ENCODE measurements at regions not wholly inside any gene's neighbourhood (a gene's known extent, or its start where the extent isn't known, plus 50 kb on each side); places are given as distances from the start of the nearest gene placed in this dataset.
"Not testable (repeated sequence)": the region's sequence is repeated elsewhere in the genome, so short reads cannot be mapped to it uniquely, and the experiment has no call there.

DNA sequence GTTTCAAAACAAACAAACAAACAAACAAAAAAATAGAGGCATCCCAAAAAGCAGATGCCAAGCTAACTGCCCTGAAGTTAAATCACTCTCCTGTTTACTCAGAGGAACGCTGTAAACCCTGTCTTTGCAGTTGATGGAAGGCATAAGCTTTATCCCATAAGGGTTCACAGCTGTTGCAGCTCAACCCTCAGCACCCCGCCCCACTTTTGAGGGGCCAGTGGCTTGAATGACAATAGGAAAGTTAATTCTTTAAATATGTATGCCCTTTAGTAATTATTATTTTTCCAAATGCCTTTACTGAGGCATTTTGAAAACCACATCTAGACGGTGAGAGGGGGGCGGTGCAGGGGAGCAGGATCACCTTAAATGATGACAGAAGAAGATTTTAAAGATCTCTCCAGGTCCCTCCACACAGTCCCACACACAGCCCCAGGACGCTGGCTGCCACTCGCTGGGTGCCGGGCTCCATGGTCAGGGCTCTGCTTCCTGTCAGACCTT, 272.1 kb downstream of the FAM43A start:
- Histone ChIP-seq H3K9me3 (ENCODE audit: control insufficient read depth in 5 of 5, low read length in 5 of 5) (no peaks in the 10 kb centered on the region), H3K9ac (ENCODE audit: low read length in 5 of 5) (no peak overlapping the region), H3K36me3 (ENCODE audit: control insufficient read depth in 5 of 5, insufficient read depth in 5 of 5, low read length in 5 of 5) (no peaks in the 10 kb centered on the region), H3K27me3 (ENCODE audit: control insufficient read depth in 5 of 5, insufficient read depth in 4 of 5, low read length in 5 of 5) (peaks cover 0 to 4% (median 0%) of the 10 kb centered on the region in 5 donors), H3K4me3 (ENCODE audit: low read depth in 1 of 5, low read length in 5 of 5) (no peak overlapping the region), H3K4me1 (ENCODE audit: control insufficient read depth in 5 of 5, insufficient read depth in 5 of 5, low read length in 5 of 5) (peaks cover 0 to 10% (median 7%) of the 10 kb centered on the region in 5 donors), H3K27ac (ENCODE audit: low read depth, low read length) (no peak overlapping the region)

DNA sequence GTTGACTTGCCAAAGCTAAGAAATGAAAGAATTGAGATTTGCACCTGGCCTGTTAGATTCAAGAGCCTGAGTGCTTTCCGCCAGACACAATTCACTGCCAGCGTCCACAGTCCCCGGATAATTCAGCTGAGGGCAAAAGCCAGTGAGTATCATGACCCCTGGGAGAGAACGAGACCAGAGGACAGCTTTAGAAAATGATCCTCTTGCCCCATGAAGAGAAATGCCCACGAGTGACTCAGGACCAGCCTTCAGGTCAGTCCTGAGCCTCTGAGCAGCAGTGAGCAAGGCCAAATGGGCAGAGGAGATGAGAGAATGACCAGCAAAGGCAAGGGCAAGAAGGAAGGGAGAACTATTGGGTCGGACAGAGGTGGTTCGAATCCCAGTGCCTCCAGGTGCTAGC, 273.5 kb downstream of the FAM43A start:
- Histone ChIP-seq H3K27me3 (ENCODE audit: control insufficient read depth in 5 of 5, insufficient read depth in 4 of 5, low read length in 5 of 5) (peaks cover 0 to 4% (median 0%) of the 10 kb centered on the region in 5 donors), H3K9ac (ENCODE audit: low read length in 5 of 5) (no peak overlapping the region), H3K27ac (ENCODE audit: low read depth, low read length) (no peak overlapping the region), H3K36me3 (ENCODE audit: control insufficient read depth in 5 of 5, insufficient read depth in 5 of 5, low read length in 5 of 5) (no peaks in the 10 kb centered on the region), H3K9me3 (ENCODE audit: control insufficient read depth in 5 of 5, low read length in 5 of 5) (no peaks in the 10 kb centered on the region), H3K4me3 (ENCODE audit: low read depth in 1 of 5, low read length in 5 of 5) (no peak overlapping the region), H3K4me1 (ENCODE audit: control insufficient read depth in 5 of 5, insufficient read depth in 5 of 5, low read length in 5 of 5) (peaks cover 0 to 3% (median 0%) of the 10 kb centered on the region in 5 donors)

DNA sequence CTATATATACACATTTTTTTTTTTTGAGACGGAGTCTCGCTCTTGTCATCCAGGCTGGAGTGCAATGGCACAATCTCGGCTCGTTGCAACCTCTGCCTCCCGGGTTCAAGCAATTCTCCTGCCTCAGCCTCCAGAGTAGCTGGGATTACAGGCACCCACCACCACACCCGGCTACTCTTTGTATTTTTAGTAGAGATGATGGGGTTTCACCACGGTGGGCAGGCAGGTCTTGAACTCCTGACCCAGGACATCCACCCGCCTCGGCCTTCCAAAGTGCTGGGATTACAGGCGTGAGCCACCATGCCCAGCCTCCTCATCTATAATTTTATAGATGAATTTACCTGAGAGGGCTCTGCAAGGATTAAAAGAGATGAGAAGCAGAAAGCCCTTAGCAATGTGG, 274.0 kb downstream of the FAM43A start:
- H3K9me3 ChIP-seq (ENCODE audit: control insufficient read depth in 5 of 5, low read length in 5 of 5); H3K9ac ChIP-seq (ENCODE audit: low read length in 5 of 5); H3K27me3 ChIP-seq (ENCODE audit: control insufficient read depth in 5 of 5, insufficient read depth in 4 of 5, low read length in 5 of 5); H3K27ac ChIP-seq (ENCODE audit: low read depth, low read length); H3K4me3 ChIP-seq (ENCODE audit: low read depth in 1 of 5, low read length in 5 of 5); H3K36me3 ChIP-seq (ENCODE audit: control insufficient read depth in 5 of 5, insufficient read depth in 5 of 5, low read length in 5 of 5); H3K4me1 ChIP-seq (ENCODE audit: control insufficient read depth in 5 of 5, insufficient read depth in 5 of 5, low read length in 5 of 5): not testable (repeated sequence)

DNA sequence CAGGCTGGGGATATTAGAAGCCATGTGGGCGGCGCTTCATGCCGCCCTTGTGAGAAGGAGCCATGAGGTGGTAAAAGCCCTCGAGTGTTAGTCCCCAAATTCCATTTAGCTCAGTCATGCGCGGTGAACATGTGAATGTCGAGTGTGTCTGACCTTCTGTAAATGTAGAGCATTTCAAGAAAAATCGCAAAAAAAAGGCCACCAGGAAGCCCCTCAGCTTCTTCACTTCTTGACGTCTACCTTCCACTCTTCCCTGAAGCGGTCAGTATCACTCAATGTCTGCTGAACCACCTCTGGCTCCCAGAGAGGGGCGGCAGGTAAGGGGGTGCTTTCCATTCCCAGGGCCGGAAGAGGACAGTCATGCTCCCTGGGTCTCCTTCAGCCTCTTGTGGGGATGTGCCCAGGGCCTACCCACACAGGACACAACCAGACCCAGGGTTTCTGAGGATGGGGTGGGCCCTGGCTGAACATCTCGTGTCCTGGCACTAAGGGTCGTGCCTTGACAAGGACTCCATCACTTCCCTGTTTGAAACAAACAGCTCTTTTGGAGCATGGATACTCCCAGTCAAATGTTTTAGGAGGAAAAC, 274.9 kb downstream of the FAM43A start:
- Histone ChIP-seq H3K9me3 (ENCODE audit: control insufficient read depth in 5 of 5, low read length in 5 of 5) (no peaks in the 10 kb centered on the region), H3K36me3 (ENCODE audit: control insufficient read depth in 5 of 5, insufficient read depth in 5 of 5, low read length in 5 of 5) (no peaks in the 10 kb centered on the region), H3K27me3 (ENCODE audit: control insufficient read depth in 5 of 5, insufficient read depth in 4 of 5, low read length in 5 of 5) (peaks cover 0 to 4% (median 0%) of the 10 kb centered on the region in 5 donors), H3K4me1 (ENCODE audit: control insufficient read depth in 5 of 5, insufficient read depth in 5 of 5, low read length in 5 of 5) (peaks cover 0 to 3% (median 0%) of the 10 kb centered on the region in 5 donors), H3K9ac (ENCODE audit: low read length in 5 of 5) (no peak overlapping the region), H3K4me3 (ENCODE audit: low read depth in 1 of 5, low read length in 5 of 5) (no peak overlapping the region), H3K27ac (ENCODE audit: low read depth, low read length) (no peak overlapping the region)

DNA sequence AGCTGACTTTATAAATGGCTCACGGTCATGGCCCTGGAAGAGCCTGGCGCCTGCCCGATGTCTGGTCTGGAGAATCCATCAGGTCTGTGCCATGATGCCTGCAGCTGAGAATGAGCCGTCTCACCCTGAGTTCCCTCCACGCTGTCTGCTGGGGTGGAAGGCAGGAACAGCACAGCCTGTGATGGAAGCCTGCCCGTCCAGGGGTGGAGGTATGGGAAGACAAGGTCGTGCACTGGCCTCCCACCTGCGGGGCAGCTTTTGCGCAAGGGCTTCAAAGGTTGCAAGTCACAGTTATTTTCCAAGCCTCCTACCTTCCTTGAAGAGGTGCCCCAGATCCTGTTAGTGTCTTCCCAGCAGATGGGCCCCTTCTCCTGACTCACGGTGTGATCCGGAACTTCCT, 275.5 kb downstream of the FAM43A start:
- H3K9me3 ChIP-seq (ENCODE audit: control insufficient read depth in 5 of 5, low read length in 5 of 5) = no peaks in the 10 kb centered on the region
- H3K27me3 ChIP-seq (ENCODE audit: control insufficient read depth in 5 of 5, insufficient read depth in 4 of 5, low read length in 5 of 5) = peaks cover 0 to 4% (median 0%) of the 10 kb centered on the region in 5 donors
- H3K4me1 ChIP-seq (ENCODE audit: control insufficient read depth in 5 of 5, insufficient read depth in 5 of 5, low read length in 5 of 5) = peaks cover 0 to 3% (median 0%) of the 10 kb centered on the region in 5 donors
- no peak overlapping the region for H3K27ac ChIP-seq (ENCODE audit: low read depth, low read length)
- no peaks in the 10 kb centered on the region for H3K36me3 ChIP-seq (ENCODE audit: control insufficient read depth in 5 of 5, insufficient read depth in 5 of 5, low read length in 5 of 5)
- H3K4me3 ChIP-seq (ENCODE audit: low read depth in 1 of 5, low read length in 5 of 5) = no peak overlapping the region
- H3K9ac ChIP-seq (ENCODE audit: low read length in 5 of 5) = no peak overlapping the region

DNA sequence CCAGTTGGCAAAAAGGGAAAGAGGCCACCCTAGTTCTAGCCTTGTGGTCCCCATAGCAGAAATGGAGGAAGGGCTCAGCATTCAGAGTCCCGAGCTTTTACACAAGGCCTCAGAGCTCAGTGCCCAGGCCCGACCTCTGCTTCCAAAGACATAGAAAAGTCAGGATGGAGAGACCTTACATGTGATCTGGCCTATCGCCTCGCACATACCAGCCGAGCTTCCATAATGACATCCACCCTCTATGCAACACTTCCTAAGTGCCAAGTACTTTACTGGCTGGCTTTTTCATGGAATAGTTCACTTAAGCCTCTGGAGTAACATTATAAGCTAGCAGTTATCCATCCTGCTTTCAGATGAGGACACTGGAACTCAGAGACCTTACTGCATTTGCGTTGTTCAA, 275.9 kb downstream of the FAM43A start:
- Histone ChIP-seq H3K4me1 (ENCODE audit: control insufficient read depth in 5 of 5, insufficient read depth in 5 of 5, low read length in 5 of 5) (peaks cover 0 to 3% (median 0%) of the 10 kb centered on the region in 5 donors), H3K4me3 (ENCODE audit: low read depth in 1 of 5, low read length in 5 of 5) (no peak overlapping the region), H3K27ac (ENCODE audit: low read depth, low read length) (no peak overlapping the region), H3K9me3 (ENCODE audit: control insufficient read depth in 5 of 5, low read length in 5 of 5) (no peaks in the 10 kb centered on the region), H3K36me3 (ENCODE audit: control insufficient read depth in 5 of 5, insufficient read depth in 5 of 5, low read length in 5 of 5) (no peaks in the 10 kb centered on the region), H3K9ac (ENCODE audit: low read length in 5 of 5) (no peak overlapping the region), H3K27me3 (ENCODE audit: control insufficient read depth in 5 of 5, insufficient read depth in 4 of 5, low read length in 5 of 5) (peaks cover 0 to 3% (median under 1%) of the 10 kb centered on the region in 5 donors)

DNA sequence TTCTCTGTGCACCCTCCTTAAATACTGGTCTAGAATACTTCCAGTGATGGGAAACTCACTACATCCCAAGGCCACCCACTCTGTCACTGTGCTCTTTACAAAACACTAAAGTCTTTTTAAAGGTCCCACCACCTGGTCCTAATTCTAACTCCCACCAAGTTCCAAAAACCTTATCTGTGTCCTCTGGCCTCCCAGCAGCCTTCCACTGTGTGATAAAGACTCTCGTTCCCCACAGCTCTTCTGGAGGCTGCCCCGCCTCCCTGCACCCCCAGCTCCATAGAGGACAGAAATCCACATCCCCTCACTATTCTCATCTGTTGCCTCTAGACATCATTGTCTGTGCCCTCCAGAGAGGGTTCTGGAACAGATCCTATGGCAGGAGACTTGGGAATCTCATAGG, 276.4 kb downstream of the FAM43A start:
- Histone ChIP-seq H3K36me3 (ENCODE audit: control insufficient read depth in 5 of 5, insufficient read depth in 5 of 5, low read length in 5 of 5) (no peaks in the 10 kb centered on the region), H3K9me3 (ENCODE audit: control insufficient read depth in 5 of 5, low read length in 5 of 5) (no peaks in the 10 kb centered on the region), H3K27ac (ENCODE audit: low read depth, low read length) (no peak overlapping the region), H3K9ac (ENCODE audit: low read length in 5 of 5) (no peak overlapping the region), H3K4me1 (ENCODE audit: control insufficient read depth in 5 of 5, insufficient read depth in 5 of 5, low read length in 5 of 5) (peaks cover 0 to 5% (median 3%) of the 10 kb centered on the region in 5 donors), H3K4me3 (ENCODE audit: low read depth in 1 of 5, low read length in 5 of 5) (no peak overlapping the region), H3K27me3 (ENCODE audit: control insufficient read depth in 5 of 5, insufficient read depth in 4 of 5, low read length in 5 of 5) (peaks cover 0 to 8% (median 5%) of the 10 kb centered on the region in 5 donors)

DNA sequence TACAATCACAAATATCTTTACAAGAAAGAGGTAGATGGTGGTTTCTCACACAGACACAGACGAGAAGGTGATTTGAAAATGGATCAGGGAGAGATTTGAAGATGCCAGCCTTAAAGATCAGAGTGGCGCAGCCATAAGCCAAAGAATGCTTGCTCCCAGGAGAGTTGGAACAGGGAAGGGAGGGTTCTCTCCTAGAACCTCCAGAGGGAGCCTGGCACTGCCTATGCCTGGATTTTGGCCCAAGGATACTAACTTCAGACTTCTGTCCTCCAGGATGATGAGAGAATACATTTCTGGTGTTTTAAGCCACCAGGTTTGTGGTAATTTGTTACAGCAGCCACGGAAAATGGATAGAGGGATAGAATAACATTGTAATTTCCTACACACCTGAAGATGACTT, 279.1 kb downstream of the FAM43A start:
- no peak overlapping the region for H3K4me3 ChIP-seq (ENCODE audit: low read depth in 1 of 5, low read length in 5 of 5)
- H3K27ac ChIP-seq (ENCODE audit: low read depth, low read length) = no peak overlapping the region
- H3K36me3 ChIP-seq (ENCODE audit: control insufficient read depth in 5 of 5, insufficient read depth in 5 of 5, low read length in 5 of 5) = no peaks in the 10 kb centered on the region
- H3K9ac ChIP-seq (ENCODE audit: low read length in 5 of 5) = no peak overlapping the region
- H3K9me3 ChIP-seq (ENCODE audit: control insufficient read depth in 5 of 5, low read length in 5 of 5) = no peaks in the 10 kb centered on the region
- peaks cover 0 to 18% (median 7%) of the 10 kb centered on the region in 5 donors for H3K27me3 ChIP-seq (ENCODE audit: control insufficient read depth in 5 of 5, insufficient read depth in 4 of 5, low read length in 5 of 5)
- peaks cover 0 to 11% (median 3%) of the 10 kb centered on the region in 5 donors for H3K4me1 ChIP-seq (ENCODE audit: control insufficient read depth in 5 of 5, insufficient read depth in 5 of 5, low read length in 5 of 5)

DNA sequence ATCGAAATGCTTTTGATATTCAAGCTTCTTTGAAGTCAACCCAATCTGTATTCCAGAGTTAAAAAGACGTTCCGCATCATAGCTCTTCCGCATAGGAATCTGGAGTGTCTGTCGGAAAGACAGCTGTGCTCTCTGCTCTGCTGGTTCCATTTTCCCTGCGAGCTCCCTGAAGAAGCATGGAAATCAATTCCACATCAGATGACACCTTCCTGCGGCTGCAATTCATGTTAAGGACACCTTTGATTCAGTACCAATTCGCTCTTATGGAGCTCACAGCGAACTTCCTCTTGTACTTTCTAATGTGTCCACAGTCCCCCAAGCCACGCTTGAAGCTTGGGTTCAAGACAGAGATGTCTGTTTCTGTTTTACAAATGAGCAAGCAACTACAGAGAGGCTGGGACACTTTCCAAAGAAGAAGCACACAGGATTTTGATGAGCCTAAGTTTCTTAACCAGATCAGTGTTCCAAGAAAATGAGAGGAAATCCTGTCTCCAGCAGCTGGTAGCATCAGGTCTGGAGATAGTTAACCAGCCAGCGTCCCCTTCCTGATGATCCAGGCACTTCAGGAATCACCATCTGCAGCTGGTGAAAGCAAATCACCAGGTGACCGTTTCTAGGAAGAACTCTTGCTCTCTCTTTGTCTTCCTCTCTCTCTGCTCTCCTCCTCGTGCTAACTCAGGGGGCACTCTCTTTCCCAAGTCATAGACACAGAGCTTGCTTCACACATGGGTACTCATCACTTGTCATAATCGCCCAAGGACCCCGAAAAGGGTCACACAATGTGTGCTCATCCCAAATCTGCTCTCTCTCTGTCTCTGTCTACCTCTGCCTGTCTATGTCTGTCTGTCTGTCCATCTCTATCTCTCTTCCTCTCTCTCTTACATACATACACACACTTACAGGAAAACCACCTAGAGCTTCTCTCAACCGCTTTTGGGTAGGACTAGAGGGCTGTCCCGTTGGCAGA, 281.8 kb downstream of the FAM43A start:
- no peaks in the 10 kb centered on the region for H3K36me3 ChIP-seq (ENCODE audit: control insufficient read depth in 5 of 5, insufficient read depth in 5 of 5, low read length in 5 of 5)
- H3K27me3 ChIP-seq (ENCODE audit: control insufficient read depth in 5 of 5, insufficient read depth in 4 of 5, low read length in 5 of 5) = peaks cover 0 to 18% (median 7%) of the 10 kb centered on the region in 5 donors
- no peak overlapping the region for H3K9ac ChIP-seq (ENCODE audit: low read length in 5 of 5)
- peaks cover 0 to 11% (median 0%) of the 10 kb centered on the region in 5 donors for H3K4me1 ChIP-seq (ENCODE audit: control insufficient read depth in 5 of 5, insufficient read depth in 5 of 5, low read length in 5 of 5)
- H3K27ac ChIP-seq (ENCODE audit: low read depth, low read length) = no peak overlapping the region
- peak overlapping the region in 2 of 5 donors; percentile 15 to 23 for H3K4me3 ChIP-seq (ENCODE audit: low read depth in 1 of 5, low read length in 5 of 5)
- no peaks in the 10 kb centered on the region for H3K9me3 ChIP-seq (ENCODE audit: control insufficient read depth in 5 of 5, low read length in 5 of 5)

DNA sequence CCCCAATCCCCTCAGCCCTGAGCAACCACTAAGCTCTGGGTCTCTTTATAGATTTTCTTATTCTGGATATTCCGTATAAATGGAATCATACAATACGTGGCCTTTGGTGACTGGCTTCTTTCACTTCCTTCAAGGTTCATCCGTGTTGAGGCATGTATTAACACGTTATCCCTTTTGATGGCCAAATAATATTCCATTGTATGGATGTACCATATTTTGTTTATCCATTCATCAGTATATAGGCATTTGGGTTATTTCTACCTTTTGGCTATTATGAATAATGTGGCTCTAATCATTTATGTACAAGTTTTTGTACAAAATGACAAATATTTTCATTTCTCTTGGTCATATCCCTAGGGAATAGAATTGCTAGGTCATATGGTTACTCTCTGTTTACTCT, 284.4 kb downstream of the FAM43A start:
- no peaks in the 10 kb centered on the region for H3K36me3 ChIP-seq (ENCODE audit: control insufficient read depth in 5 of 5, insufficient read depth in 5 of 5, low read length in 5 of 5)
- peaks cover 0 to 16% (median 7%) of the 10 kb centered on the region in 5 donors for H3K27me3 ChIP-seq (ENCODE audit: control insufficient read depth in 5 of 5, insufficient read depth in 4 of 5, low read length in 5 of 5)
- H3K27ac ChIP-seq (ENCODE audit: low read depth, low read length) = no peak overlapping the region
- no peak overlapping the region for H3K4me3 ChIP-seq (ENCODE audit: low read depth in 1 of 5, low read length in 5 of 5)
- H3K4me1 ChIP-seq (ENCODE audit: control insufficient read depth in 5 of 5, insufficient read depth in 5 of 5, low read length in 5 of 5) = peaks cover 0 to 11% (median 0%) of the 10 kb centered on the region in 5 donors
- no peaks in the 10 kb centered on the region for H3K9me3 ChIP-seq (ENCODE audit: control insufficient read depth in 5 of 5, low read length in 5 of 5)
- H3K9ac ChIP-seq (ENCODE audit: low read length in 5 of 5) = no peak overlapping the region
